Activated naive CD4-positive, alpha-beta T cell treated with anti-CD3 and anti-CD28 coated beads, Interleukin-2, amount 50 U/mL, for 24 hours (primary cell): ENCODE measurements at regions not wholly inside any gene's neighbourhood (a gene's known extent, or its start where the extent isn't known, plus 50 kb on each side); places are given as distances from the start of the nearest gene placed in this dataset.
"Not testable (repeated sequence)": the region's sequence is repeated elsewhere in the genome, so short reads cannot be mapped to it uniquely, and the experiment has no call there.

Source experiments
- H3K27ac Mint-ChIP-seq: one replicate; pipeline ENCODE4 v1.8.0; 2021; ENCODE audit warnings: mild to moderate bottlenecking, mixed read lengths
- H3K27me3 Mint-ChIP-seq: one replicate; pipeline ENCODE4 v1.8.0; 2021; ENCODE audit warnings: mixed read lengths
- H3K36me3 Mint-ChIP-seq: one replicate; pipeline ENCODE4 v1.8.0; 2021; ENCODE audit warnings: mixed read lengths
- H3K4me1 Mint-ChIP-seq: one replicate; pipeline ENCODE4 v1.8.0; 2021; ENCODE audit warnings: mixed read lengths
- H3K4me3 Mint-ChIP-seq: one replicate; pipeline ENCODE4 v1.8.0; 2021; ENCODE audit warnings: mild to moderate bottlenecking, mixed read lengths
- H3K9me3 Mint-ChIP-seq: one replicate; pipeline ENCODE4 v1.8.0; 2021; ENCODE audit warnings: mixed read lengths

DNA sequence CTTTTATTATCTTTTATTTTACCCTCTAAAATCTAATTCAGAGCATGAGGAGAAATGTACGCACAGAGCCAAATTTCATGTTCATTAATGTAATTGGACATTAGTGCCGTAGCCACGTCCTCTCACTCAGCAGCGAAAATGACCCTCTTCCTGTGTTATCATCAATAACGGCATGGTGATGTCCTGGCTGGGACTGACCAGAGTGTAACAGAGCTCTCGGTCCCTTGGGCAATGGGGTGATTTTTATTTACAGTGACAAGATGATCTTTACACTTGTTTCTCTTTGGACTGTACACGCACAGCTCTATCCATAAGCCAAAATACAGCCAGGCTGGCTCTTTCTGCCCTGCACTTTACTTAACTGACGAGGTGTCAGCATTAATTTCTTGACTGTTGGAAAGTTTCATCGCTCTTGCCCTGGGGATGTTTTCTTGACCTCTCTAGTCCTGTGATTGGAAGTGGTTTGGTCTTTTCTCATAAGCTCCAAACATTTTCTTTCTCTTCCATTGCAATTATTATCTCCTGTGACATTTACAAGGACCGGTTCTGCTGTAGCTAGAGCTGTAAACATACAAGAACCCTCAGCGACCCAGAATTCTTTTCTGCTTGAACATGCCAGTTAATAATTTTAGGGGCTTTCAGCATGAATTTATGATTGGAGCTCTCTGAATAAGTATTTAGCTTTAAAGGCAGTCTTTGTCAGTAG is 308.0 kb upstream of the PIK3C3 start:
- H3K9me3 Mint-ChIP-seq, result peaks cover 10% of the 10 kb centered on the region
- H3K27me3 Mint-ChIP-seq, result no peaks in the 10 kb centered on the region
- H3K36me3 Mint-ChIP-seq, result no peaks in the 10 kb centered on the region
- H3K4me1 Mint-ChIP-seq, result no peaks in the 10 kb centered on the region
- no peak overlapping the region for H3K4me3 Mint-ChIP-seq
- H3K27ac Mint-ChIP-seq, result no peak overlapping the region

DNA sequence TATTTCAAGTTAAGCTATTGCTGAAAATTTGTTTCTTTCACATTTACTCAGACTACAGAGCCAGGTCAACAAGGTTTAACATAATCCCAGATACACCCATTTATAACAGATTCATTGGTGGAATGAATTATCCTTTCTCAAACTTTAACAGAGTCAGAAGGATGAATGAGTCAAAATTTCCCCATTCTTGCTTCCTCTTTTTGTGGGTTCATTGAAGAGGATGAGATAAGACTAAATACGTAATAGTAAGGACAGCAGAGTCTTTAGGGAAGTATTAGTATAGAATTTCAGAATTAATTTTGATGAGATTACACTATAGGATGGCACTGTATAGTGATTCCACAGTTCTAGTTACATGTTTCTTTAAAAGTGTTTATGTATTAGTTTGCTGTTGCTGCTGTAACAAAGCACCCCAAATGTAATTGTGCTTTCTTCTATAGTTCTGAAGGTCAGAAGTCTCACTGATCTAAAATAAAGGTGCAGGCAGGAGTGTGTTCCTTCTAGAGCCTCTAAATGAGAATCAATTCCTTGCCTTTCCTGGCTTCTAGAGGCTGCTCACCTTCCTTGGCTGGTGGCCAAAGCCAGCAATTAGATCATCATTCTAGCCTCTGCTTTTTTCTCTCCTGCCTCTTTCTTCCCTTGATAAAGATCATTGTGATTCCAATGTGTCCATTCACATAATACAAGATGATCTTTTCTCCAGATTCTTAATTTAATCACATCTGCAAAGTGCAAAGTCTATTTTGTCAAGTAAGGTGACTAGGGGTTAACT is 309.3 kb upstream of the PIK3C3 start:
- peaks cover 10% of the 10 kb centered on the region for H3K9me3 Mint-ChIP-seq

DNA sequence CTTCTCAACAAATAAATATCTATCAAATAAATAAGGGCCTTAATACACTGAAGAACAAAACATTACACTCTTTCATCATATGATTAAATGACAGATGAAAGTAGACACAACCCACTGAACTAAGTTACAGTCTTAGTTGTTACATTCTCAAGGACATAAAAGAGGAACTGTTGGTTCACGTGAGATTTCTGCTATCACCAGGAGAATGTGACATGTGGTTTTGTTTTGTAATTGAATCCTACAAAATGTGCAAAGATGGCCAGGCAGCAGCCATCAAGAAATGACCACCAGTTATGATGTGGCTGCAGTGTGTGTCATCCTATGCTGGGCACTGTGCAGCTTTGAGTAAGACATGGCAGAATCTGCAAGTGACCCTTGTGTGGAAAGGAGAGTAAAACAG is 310.6 kb upstream of the PIK3C3 start:
- no peaks in the 10 kb centered on the region for H3K27me3 Mint-ChIP-seq
- H3K9me3 Mint-ChIP-seq, result peaks cover 15% of the 10 kb centered on the region
- no peak overlapping the region for H3K27ac Mint-ChIP-seq
- no peaks in the 10 kb centered on the region for H3K36me3 Mint-ChIP-seq
- H3K4me1 Mint-ChIP-seq, result no peaks in the 10 kb centered on the region
- H3K4me3 Mint-ChIP-seq, result no peak overlapping the region

More for the DNA sequence above, 309.3 kb upstream of the PIK3C3 start:
- Mint-ChIP-seq H3K4me3 (no peak overlapping the region), H3K4me1 (no peaks in the 10 kb centered on the region), H3K27ac (no peak overlapping the region), H3K27me3 (no peaks in the 10 kb centered on the region), H3K36me3 (no peaks in the 10 kb centered on the region)

DNA sequence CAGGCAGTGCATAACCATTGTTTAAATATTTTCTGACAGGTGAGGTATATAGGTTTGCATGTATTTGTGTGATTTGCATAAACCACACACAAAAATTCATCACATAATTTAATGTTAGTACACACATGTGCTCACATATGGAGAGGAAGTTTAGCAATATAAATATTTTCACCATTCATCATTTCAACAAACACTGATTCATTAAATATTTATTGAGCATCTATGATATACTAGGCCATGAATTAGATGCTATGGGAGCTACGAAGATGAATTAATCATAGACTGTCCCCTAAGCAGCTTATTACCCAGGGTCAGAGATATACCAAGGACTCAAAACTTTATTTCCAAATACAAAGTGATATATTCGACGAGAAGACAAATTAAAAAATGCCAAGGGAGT is 311.6 kb upstream of the PIK3C3 start:
- Mint-ChIP-seq H3K4me1 (no peaks in the 10 kb centered on the region), H3K36me3 (no peaks in the 10 kb centered on the region), H3K27me3 (no peaks in the 10 kb centered on the region), H3K4me3 (no peak overlapping the region), H3K9me3 (peaks cover 12% of the 10 kb centered on the region), H3K27ac (no peak overlapping the region)

DNA sequence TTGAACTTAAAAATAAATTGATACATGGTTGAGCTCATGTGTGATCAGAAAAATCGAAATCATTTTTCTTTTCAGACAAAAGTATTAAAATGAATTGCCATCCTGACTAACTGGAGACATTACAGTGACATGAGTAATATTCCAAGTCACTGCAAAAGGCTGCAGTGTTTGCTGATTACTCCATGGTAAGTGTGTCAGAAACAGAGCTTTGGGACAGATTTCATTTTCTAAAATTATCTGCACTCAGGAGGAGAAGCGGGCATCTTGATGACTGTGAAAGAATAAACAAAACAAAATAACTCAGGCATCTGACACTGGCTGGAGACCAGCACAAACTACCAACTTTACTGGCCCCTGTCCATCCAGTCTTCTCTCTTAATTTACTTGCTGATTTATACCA is 312.3 kb upstream of the PIK3C3 start:
- H3K9me3 Mint-ChIP-seq, result peaks cover 10% of the 10 kb centered on the region
- H3K4me1 Mint-ChIP-seq, result no peaks in the 10 kb centered on the region
- no peak overlapping the region for H3K4me3 Mint-ChIP-seq
- no peaks in the 10 kb centered on the region for H3K27me3 Mint-ChIP-seq
- H3K27ac Mint-ChIP-seq, result no peak overlapping the region
- H3K36me3 Mint-ChIP-seq, result no peaks in the 10 kb centered on the region

DNA sequence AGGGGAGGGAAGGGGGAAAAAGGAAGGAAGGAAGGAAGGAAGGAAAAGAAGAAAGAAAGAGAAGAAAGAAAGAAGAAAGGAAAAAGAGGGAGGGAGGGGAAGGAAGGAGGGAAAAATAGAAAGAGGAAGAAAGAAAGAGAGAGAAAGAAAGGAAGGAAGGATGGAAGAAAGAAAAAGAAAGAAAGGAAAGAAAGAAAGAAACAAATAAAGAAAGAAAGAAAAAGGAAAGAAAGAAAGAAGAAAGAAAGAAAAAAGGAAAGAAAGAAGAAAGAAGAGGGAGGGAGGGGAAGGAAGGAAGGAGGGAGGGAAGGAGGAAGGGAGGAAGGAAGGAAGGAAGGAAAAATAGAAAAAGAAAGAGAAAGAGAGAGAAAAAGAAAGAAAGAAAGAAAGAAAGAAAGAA is 315.8 kb upstream of the PIK3C3 start:
- peaks cover 10% of the 10 kb centered on the region for H3K9me3 Mint-ChIP-seq
- no peaks in the 10 kb centered on the region for H3K36me3 Mint-ChIP-seq
- no peaks in the 10 kb centered on the region for H3K4me1 Mint-ChIP-seq
- no peaks in the 10 kb centered on the region for H3K27me3 Mint-ChIP-seq
- H3K4me3 Mint-ChIP-seq, result no peak overlapping the region
- no peak overlapping the region for H3K27ac Mint-ChIP-seq

DNA sequence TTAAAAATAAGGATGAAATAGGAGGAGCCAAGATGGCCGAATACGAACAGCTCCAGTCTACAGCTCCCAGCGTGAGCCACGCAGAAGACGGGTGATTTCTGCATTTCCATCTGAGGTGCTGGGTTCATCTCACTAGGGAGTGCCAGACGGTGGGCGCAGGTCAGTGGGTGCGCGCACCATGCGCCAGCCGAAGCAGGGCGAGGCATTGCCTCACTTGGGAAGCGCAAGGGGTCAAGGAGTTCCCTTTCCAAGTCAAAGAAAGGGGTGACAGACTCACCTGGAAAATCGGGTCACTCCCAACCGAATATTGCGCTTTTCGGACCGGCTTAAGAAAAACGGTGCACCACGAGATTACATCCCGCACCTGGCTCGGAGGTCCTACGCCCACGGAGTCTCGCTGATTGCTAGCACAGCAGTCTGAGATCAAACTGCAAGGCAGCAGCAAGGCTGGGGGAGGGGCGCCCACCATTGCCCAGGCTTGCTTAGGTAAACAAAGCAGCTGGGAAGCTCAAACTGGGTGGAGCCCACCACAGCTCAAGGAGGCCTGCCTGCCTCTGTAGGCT is 323.2 kb upstream of the PIK3C3 start:
- not testable (repeated sequence) for H3K27me3 Mint-ChIP-seq, H3K4me1 Mint-ChIP-seq, H3K27ac Mint-ChIP-seq, H3K4me3 Mint-ChIP-seq, H3K36me3 Mint-ChIP-seq, H3K9me3 Mint-ChIP-seq

DNA sequence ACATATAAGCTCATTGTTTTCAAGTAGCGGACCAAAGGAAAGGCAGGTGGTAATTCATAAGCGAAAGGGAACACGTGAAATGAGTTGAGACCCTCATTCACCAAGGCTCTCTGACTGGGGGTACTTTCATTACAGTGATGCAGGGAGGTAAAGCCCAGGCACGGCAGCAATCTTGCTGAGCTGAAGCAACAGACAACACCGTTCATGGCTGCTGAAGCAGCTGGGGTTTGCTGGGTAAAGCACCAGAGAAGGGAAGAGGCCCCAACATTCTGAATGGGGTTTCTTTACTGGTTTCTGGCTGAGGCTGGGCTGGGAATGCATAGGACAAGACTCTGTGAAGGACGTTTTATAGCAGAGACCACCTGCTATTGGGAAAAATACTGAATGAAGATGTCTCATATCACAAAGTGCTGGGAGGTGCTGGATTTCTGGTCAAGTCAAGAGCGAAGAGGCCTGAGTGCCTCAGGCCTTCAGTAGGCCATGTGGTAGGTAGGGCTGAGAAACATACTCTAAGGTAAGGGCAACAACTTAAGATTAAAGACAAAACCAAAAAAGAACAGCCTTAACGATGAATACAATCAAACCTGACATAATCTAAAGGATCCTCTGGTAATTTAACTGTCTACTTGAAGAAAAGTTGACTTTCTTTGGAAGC is 324.7 kb upstream of the PIK3C3 start:
- no peak overlapping the region for H3K27ac Mint-ChIP-seq
- H3K9me3 Mint-ChIP-seq, result peaks cover 3% of the 10 kb centered on the region
- H3K4me1 Mint-ChIP-seq, result no peaks in the 10 kb centered on the region
- no peaks in the 10 kb centered on the region for H3K27me3 Mint-ChIP-seq
- peaks cover 1% of the 10 kb centered on the region for H3K36me3 Mint-ChIP-seq
- no peak overlapping the region for H3K4me3 Mint-ChIP-seq

DNA sequence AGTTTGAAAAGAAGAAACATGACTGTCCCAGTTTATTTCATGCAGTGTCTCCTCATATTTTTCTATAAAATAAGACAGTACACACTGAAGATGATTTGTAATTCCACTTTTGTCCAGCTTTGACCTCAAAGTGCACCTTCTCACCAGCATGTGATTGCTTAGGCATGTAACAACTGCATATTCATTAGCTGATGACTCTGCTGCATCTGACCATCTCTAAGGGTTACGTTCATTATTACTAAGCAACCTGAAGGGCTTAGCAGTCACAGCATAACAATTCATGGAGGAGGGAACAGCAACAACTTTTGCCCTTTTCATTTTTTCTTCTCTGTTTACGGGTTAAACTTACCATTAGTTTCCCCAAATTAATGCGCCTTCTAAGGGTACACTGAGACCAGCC is 330.6 kb upstream of the PIK3C3 start:
- H3K9me3 Mint-ChIP-seq, result peaks cover 4% of the 10 kb centered on the region
- no peaks in the 10 kb centered on the region for H3K36me3 Mint-ChIP-seq
- no peaks in the 10 kb centered on the region for H3K27me3 Mint-ChIP-seq
- H3K4me3 Mint-ChIP-seq, result no peak overlapping the region
- no peaks in the 10 kb centered on the region for H3K4me1 Mint-ChIP-seq
- H3K27ac Mint-ChIP-seq, result no peak overlapping the region

DNA sequence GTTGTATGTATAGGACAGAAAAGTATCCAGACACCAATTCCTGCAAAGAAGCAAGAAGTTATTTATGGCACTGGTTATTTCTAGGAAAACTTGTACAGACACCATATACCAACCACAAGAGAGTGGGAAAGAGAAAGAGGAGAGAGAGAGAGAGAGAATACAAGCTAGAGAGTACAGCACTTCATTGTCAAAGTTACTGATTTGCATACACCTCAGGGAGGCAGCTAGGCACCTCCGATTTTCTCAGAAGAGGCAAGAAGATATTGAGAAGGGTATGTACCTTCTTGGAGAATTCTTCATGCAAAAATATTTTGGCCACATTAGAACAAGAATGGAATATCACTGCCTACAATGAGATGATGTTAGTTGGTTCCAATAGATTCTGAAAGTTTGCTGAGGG is 333.9 kb upstream of the PIK3C3 start:
- no peaks in the 10 kb centered on the region for H3K36me3 Mint-ChIP-seq
- H3K4me3 Mint-ChIP-seq, result no peak overlapping the region
- peaks cover 4% of the 10 kb centered on the region for H3K9me3 Mint-ChIP-seq
- no peak overlapping the region for H3K27ac Mint-ChIP-seq
- no peaks in the 10 kb centered on the region for H3K27me3 Mint-ChIP-seq
- H3K4me1 Mint-ChIP-seq, result no peaks in the 10 kb centered on the region

DNA sequence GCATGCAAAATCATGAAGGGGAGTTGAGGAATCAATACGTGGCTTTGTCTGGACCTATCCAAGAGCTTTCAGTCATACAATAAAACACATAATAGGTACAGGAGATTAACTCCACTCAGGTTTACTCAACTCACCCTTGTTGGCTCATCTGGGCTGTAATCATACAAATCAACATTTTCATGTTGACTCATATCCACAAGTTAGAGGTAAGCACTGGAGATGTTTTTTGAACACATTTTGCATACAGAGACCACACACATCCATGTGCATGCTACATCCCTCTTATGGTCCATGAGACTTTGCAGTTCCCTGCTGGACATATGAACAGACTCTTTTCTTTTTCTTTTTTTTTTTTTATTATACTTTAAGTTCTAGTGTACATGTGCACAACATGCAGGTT is 336.9 kb upstream of the PIK3C3 start:
- no peaks in the 10 kb centered on the region for H3K9me3 Mint-ChIP-seq
- no peaks in the 10 kb centered on the region for H3K27me3 Mint-ChIP-seq
- no peaks in the 10 kb centered on the region for H3K4me1 Mint-ChIP-seq
- no peak overlapping the region for H3K4me3 Mint-ChIP-seq
- H3K36me3 Mint-ChIP-seq, result no peaks in the 10 kb centered on the region
- H3K27ac Mint-ChIP-seq, result no peak overlapping the region

DNA sequence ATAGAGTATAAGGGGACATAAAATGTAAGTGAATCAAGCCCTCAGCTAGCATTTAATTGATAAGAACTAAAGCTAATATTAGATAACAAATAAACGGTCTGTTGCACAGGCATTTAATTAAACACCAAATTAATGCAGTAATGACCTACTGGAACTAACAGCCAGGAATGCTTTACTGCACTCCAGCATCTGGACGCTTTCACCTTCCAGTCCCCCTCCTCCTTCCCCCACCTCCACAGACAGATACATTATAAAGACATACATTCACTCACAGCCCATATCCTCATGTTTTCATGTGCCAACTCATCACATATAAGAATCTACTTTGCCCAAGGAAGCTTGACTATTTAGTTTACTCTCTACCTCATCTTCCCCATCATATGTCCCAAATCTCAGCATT is 337.4 kb upstream of the PIK3C3 start:
- H3K4me1 Mint-ChIP-seq, result no peaks in the 10 kb centered on the region
- no peaks in the 10 kb centered on the region for H3K27me3 Mint-ChIP-seq
- H3K9me3 Mint-ChIP-seq, result no peaks in the 10 kb centered on the region
- no peaks in the 10 kb centered on the region for H3K36me3 Mint-ChIP-seq
- no peak overlapping the region for H3K4me3 Mint-ChIP-seq
- H3K27ac Mint-ChIP-seq, result no peak overlapping the region

DNA sequence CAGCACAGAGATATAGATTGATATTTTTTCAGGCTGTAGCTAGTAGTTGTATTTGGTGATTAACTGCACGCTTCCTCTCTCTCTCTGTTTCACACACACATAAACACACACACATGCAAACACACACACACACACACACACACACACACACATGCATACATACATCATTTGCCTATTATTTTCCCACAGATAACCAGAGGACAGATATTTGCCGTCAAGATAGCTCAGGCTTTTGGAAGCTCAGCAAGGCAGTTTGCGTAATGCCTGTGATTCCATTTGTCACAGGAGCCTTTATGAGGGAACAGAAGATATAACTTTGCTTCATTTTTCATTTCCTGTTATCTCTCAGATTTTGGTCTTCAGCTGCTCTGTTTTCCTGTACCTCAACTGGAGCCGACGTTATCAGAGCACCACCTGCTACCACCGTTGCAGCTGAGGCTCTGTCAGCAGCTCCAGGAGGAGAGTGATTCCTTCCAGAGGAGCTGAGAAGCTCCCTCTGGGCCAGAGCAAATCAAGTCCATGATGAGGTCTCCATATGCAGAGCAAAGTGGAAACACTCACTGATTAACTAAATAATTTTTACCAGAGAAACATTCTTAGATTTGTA is 341.9 kb upstream of the PIK3C3 start:
- no peaks in the 10 kb centered on the region for H3K4me1 Mint-ChIP-seq
- H3K9me3 Mint-ChIP-seq, result peaks cover 13% of the 10 kb centered on the region
- no peaks in the 10 kb centered on the region for H3K27me3 Mint-ChIP-seq
- H3K36me3 Mint-ChIP-seq, result no peaks in the 10 kb centered on the region
- no peak overlapping the region for H3K27ac Mint-ChIP-seq
- H3K4me3 Mint-ChIP-seq, result no peak overlapping the region

DNA sequence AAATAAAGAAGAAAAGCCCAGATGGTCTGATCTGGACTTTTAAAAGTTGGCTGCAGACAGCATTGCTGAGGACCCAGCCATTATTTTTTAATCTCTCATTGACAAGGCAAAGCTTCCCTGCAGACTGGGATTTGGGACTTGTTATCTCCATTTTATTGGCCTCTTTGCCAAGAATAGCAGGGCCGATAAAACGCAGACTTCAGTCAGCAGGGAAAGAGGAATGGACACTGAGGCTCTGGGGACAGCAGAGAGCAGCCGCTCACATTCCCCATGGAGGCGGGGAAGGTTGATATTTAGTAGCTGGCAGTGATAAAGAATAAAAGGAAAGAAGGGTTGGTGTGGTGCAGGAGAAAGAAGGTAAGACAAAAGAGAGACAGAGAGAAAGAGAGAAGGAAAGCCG is 350.1 kb upstream of the PIK3C3 start:
- H3K4me1 Mint-ChIP-seq, result no peaks in the 10 kb centered on the region
- no peak overlapping the region for H3K4me3 Mint-ChIP-seq
- H3K36me3 Mint-ChIP-seq, result no peaks in the 10 kb centered on the region
- H3K9me3 Mint-ChIP-seq, result peaks cover 13% of the 10 kb centered on the region
- no peaks in the 10 kb centered on the region for H3K27me3 Mint-ChIP-seq
- no peak overlapping the region for H3K27ac Mint-ChIP-seq

DNA sequence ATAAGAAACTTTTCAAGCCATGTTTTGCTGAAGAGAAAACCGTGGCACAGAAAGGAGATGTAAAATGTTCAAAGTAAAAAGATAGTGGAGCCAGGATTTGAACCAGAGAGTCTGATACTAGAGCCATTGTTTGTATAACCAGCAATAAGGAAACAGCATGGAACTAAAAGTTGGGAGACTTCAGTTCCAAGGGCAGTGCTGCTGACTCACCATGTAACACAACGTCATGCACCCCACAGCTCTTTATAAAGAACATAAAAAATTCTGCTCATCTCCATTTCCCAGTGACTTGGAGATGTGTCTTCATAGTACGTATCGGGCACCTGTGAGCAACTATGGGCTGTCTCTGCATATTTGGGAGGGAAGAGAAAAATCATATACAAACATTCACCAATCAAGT is 353.0 kb upstream of the PIK3C3 start:
- H3K27me3 Mint-ChIP-seq, result no peaks in the 10 kb centered on the region
- no peak overlapping the region for H3K27ac Mint-ChIP-seq
- no peak overlapping the region for H3K4me3 Mint-ChIP-seq
- H3K4me1 Mint-ChIP-seq, result no peaks in the 10 kb centered on the region
- no peaks in the 10 kb centered on the region for H3K36me3 Mint-ChIP-seq
- H3K9me3 Mint-ChIP-seq, result no peaks in the 10 kb centered on the region
